ENCODE measurements at regions not wholly inside any gene's neighbourhood (a gene's known extent, or its start where the extent isn't known, plus 50 kb on each side); places are given as distances from the start of the nearest gene placed in this dataset.

GRCh38 chr9:116100711-116101121, 52.9 kb upstream of the PAPPA start:
- Histone ChIP-seq H3K4me3 (IDR thresholded peaks at IDR 0.05; ENCODE audit: insufficient read depth, low read depth, low read length) (no peak overlapping the region), H3K4me2 (no peak overlapping the region), H4K20me1 (ENCODE audit: insufficient read depth) (no peaks in the 10 kb centered on the region), H3K4me1 (ENCODE audit: low read depth, poor library complexity, severe bottlenecking) (no peaks in the 10 kb centered on the region), H2AFZ (ENCODE audit: low read depth) (no peak overlapping the region), H3K9ac (no peak overlapping the region), H3K79me2 (ENCODE audit: insufficient read depth, low read depth) (no peaks in the 10 kb centered on the region), H3K27ac (no peak overlapping the region), H3K27me3 (ENCODE audit: insufficient read depth, low read depth) (no peaks in the 10 kb centered on the region), H3K36me3 (ENCODE audit: insufficient read depth) (no peaks in the 10 kb centered on the region)
- TF ChIP-seq CTCF (conservative IDR thresholded peaks at IDR 0.05; ENCODE audit: low read depth, low read length) = no peak

GRCh38 chr9:116101516-116101915, 52.1 kb upstream of the PAPPA start:
- Histone ChIP-seq H3K4me3 (IDR thresholded peaks at IDR 0.05; ENCODE audit: insufficient read depth, low read depth, low read length) (no peak overlapping the region), H3K4me1 (ENCODE audit: low read depth, poor library complexity, severe bottlenecking) (no peaks in the 10 kb centered on the region), H3K79me2 (ENCODE audit: insufficient read depth, low read depth) (no peaks in the 10 kb centered on the region), H3K4me2 (no peak overlapping the region), H3K27ac (no peak overlapping the region), H4K20me1 (ENCODE audit: insufficient read depth) (no peaks in the 10 kb centered on the region), H3K27me3 (ENCODE audit: insufficient read depth, low read depth) (no peaks in the 10 kb centered on the region), H2AFZ (ENCODE audit: low read depth) (no peak overlapping the region), H3K36me3 (ENCODE audit: insufficient read depth) (no peaks in the 10 kb centered on the region), H3K9ac (no peak overlapping the region)
- no peak for TF ChIP-seq CTCF (conservative IDR thresholded peaks at IDR 0.05; ENCODE audit: low read depth, low read length)

- H3K4me1 ChIP-seq (ENCODE audit: low read depth, poor library complexity, severe bottlenecking) = no peaks in the 10 kb centered on the region
- H3K27ac ChIP-seq = no peak overlapping the region
- TF ChIP-seq CTCF (conservative IDR thresholded peaks at IDR 0.05; ENCODE audit: low read depth, low read length) = no peak
- no peaks in the 10 kb centered on the region for H3K36me3 ChIP-seq (ENCODE audit: insufficient read depth)
- H4K20me1 ChIP-seq (ENCODE audit: insufficient read depth) = no peaks in the 10 kb centered on the region
- H3K4me2 ChIP-seq = no peak overlapping the region
- H2AFZ ChIP-seq (ENCODE audit: low read depth) = no peak overlapping the region
- H3K9ac ChIP-seq = no peak overlapping the region
- H3K27me3 ChIP-seq (ENCODE audit: insufficient read depth, low read depth) = no peaks in the 10 kb centered on the region
- H3K79me2 ChIP-seq (ENCODE audit: insufficient read depth, low read depth) = no peaks in the 10 kb centered on the region
- H3K4me3 ChIP-seq (IDR thresholded peaks at IDR 0.05; ENCODE audit: insufficient read depth, low read depth, low read length) = no peak overlapping the region
These were observed 51.0 kb upstream of the PAPPA start for GRCh38 chr9:116102596-116102995.
